Activated CD4-positive, alpha-beta memory T cell treated with anti-CD3 and anti-CD28 coated beads for 36 hours (primary cell): ENCODE measurements at regions not wholly inside any gene's neighbourhood (a gene's known extent, or its start where the extent isn't known, plus 50 kb on each side); places are given as distances from the start of the nearest gene placed in this dataset.

Experiments used
- CTCF ChIA-PET: fragments of 350-600 bp; sonication (Branson Sonifier 250); formaldehyde crosslinking; loops from one replicate; lab custom pipeline; 2021; ENCODE audit warnings: antibody characterized with exemption, inconsistent platforms; lab: Charles Lee
- POLR2A ChIA-PET: fragments of 350-600 bp; sonication (Branson Sonifier 250); formaldehyde crosslinking; loops from one replicate; lab custom pipeline; 2021; ENCODE audit warnings: antibody characterized with exemption; lab: Charles Lee
- DNase-seq: peaks from one replicate; pipeline ENCODE4 v3.0.0-alpha.2; 2020
- H3K27ac Mint-ChIP-seq: one replicate; pipeline ENCODE4 v1.8.0; 2021; ENCODE audit warnings: mixed read lengths
- H3K27me3 Mint-ChIP-seq: one replicate; pipeline ENCODE4 v1.8.0; 2021; ENCODE audit warnings: mixed read lengths
- H3K36me3 Mint-ChIP-seq: one replicate; pipeline ENCODE4 v1.8.0; 2021; ENCODE audit warnings: mixed read lengths
- H3K4me1 Mint-ChIP-seq: one replicate; pipeline ENCODE4 v1.8.0; 2021; ENCODE audit warnings: low read depth, mixed read lengths
- H3K4me3 Mint-ChIP-seq: one replicate; pipeline ENCODE4 v1.8.0; 2021; ENCODE audit warnings: mild to moderate bottlenecking, mixed read lengths
- H3K9me3 Mint-ChIP-seq: one replicate; pipeline ENCODE4 v1.8.0; 2021; ENCODE audit warnings: mixed read lengths
- intact Hi-C: fragments of 100-400 bp; cut with micrococcal nuclease; formaldehyde crosslinking; loops from one replicate; pipeline ENCODE4 v1.15.1; 2023

GRCh38 chr12:19938491-19938890, 429.8 kb upstream of the PDE3A start:
- ChIA-PET POLR2A (no interaction called here), CTCF (no interaction called here)
- Mint-ChIP-seq H3K27ac (no peak overlapping the region), H3K9me3 (no peaks in the 10 kb centered on the region), H3K36me3 (no peaks in the 10 kb centered on the region), H3K4me1 (no peaks in the 10 kb centered on the region), H3K27me3 (peaks cover 2% of the 10 kb centered on the region), H3K4me3 (no peak overlapping the region)
- DNase-seq = no peak
- intact Hi-C loops = no loop called here

GRCh38 chr12:19940267-19940666, 428.1 kb upstream of the PDE3A start:
- POLR2A ChIA-PET = no interaction called here
- no peak for DNase-seq
- H3K4me3 Mint-ChIP-seq = no peak overlapping the region
- no peak overlapping the region for H3K27ac Mint-ChIP-seq
- no peaks in the 10 kb centered on the region for H3K4me1 Mint-ChIP-seq
- no peaks in the 10 kb centered on the region for H3K27me3 Mint-ChIP-seq
- no peaks in the 10 kb centered on the region for H3K36me3 Mint-ChIP-seq
- no peaks in the 10 kb centered on the region for H3K9me3 Mint-ChIP-seq
- CTCF ChIA-PET = no interaction called here
- intact Hi-C loops = no loop called here

- intact Hi-C loops = no loop called here
- CTCF ChIA-PET = no interaction called here
- H3K36me3 Mint-ChIP-seq = no peaks in the 10 kb centered on the region
Observed at GRCh38 chr12:19941096-19941495, 427.2 kb upstream of the PDE3A start.

GRCh38 chr12:19945559-19946435, 422.5 kb upstream of the PDE3A start:
- ChIA-PET POLR2A (no interaction called here), CTCF (no interaction called here)
- Mint-ChIP-seq H3K9me3 (peaks cover 13% of the 10 kb centered on the region), H3K36me3 (no peaks in the 10 kb centered on the region), H3K27me3 (no peaks in the 10 kb centered on the region), H3K4me3 (no peak overlapping the region), H3K4me1 (no peaks in the 10 kb centered on the region), H3K27ac (no peak overlapping the region)
- DNase-seq = no peak
- intact Hi-C loops = no loop called here

More at GRCh38 chr12:19941096-19941495, 427.2 kb upstream of the PDE3A start:
- Mint-ChIP-seq H3K27ac (no peak overlapping the region), H3K27me3 (no peaks in the 10 kb centered on the region), H3K4me3 (no peak overlapping the region), H3K9me3 (no peaks in the 10 kb centered on the region), H3K4me1 (no peaks in the 10 kb centered on the region)
- no peak for DNase-seq
- POLR2A ChIA-PET = no interaction called here

- POLR2A ChIA-PET = no interaction called here
- CTCF ChIA-PET = no interaction called here
- H3K4me1 Mint-ChIP-seq = no peaks in the 10 kb centered on the region
- H3K4me3 Mint-ChIP-seq = no peak overlapping the region
- no peaks in the 10 kb centered on the region for H3K36me3 Mint-ChIP-seq
- peaks cover 13% of the 10 kb centered on the region for H3K9me3 Mint-ChIP-seq
- no peak for DNase-seq
- H3K27ac Mint-ChIP-seq = no peak overlapping the region
- no peaks in the 10 kb centered on the region for H3K27me3 Mint-ChIP-seq
- intact Hi-C loops = no loop called here
Observed at GRCh38 chr12:19946550-19946949, 421.8 kb upstream of the PDE3A start.

GRCh38 chr12:19947344-19947743, 421.0 kb upstream of the PDE3A start:
- H3K9me3 Mint-ChIP-seq = peaks cover 13% of the 10 kb centered on the region
- H3K4me1 Mint-ChIP-seq = no peaks in the 10 kb centered on the region
- H3K27ac Mint-ChIP-seq = no peak overlapping the region
- no peaks in the 10 kb centered on the region for H3K27me3 Mint-ChIP-seq
- ChIA-PET CTCF (no interaction called here), POLR2A (no interaction called here)
- intact Hi-C loops = no loop called here
- DNase-seq = no peak
- no peaks in the 10 kb centered on the region for H3K36me3 Mint-ChIP-seq
- H3K4me3 Mint-ChIP-seq = no peak overlapping the region

GRCh38 chr12:19951664-19952063, 416.7 kb upstream of the PDE3A start:
- POLR2A ChIA-PET = no interaction called here
- no peaks in the 10 kb centered on the region for H3K36me3 Mint-ChIP-seq
- H3K4me3 Mint-ChIP-seq = no peak overlapping the region
- DNase-seq = no peak
- H3K9me3 Mint-ChIP-seq = peaks cover 13% of the 10 kb centered on the region
- H3K27me3 Mint-ChIP-seq = no peaks in the 10 kb centered on the region
- no peaks in the 10 kb centered on the region for H3K4me1 Mint-ChIP-seq
- intact Hi-C loops = no loop called here
- CTCF ChIA-PET = no interaction called here
- no peak overlapping the region for H3K27ac Mint-ChIP-seq

GRCh38 chr12:19953734-19954133, 414.6 kb upstream of the PDE3A start:
- Mint-ChIP-seq H3K27me3 (no peaks in the 10 kb centered on the region), H3K36me3 (no peaks in the 10 kb centered on the region), H3K4me3 (no peak overlapping the region), H3K9me3 (peaks cover 8% of the 10 kb centered on the region), H3K27ac (no peak overlapping the region), H3K4me1 (no peaks in the 10 kb centered on the region)
- DNase-seq = no peak
- ChIA-PET CTCF (no interaction called here), POLR2A (no interaction called here)
- intact Hi-C loops = no loop called here

- Mint-ChIP-seq H3K36me3 (no peaks in the 10 kb centered on the region), H3K4me1 (no peaks in the 10 kb centered on the region), H3K27me3 (no peaks in the 10 kb centered on the region), H3K27ac (no peak overlapping the region), H3K4me3 (no peak overlapping the region), H3K9me3 (peaks cover 4% of the 10 kb centered on the region)
- intact Hi-C loops = no loop called here
- no peak for DNase-seq
- ChIA-PET CTCF (no interaction called here), POLR2A (no interaction called here)
Observed at GRCh38 chr12:19954163-19954562, 414.2 kb upstream of the PDE3A start.

GRCh38 chr12:19957308-19958125, 410.8 kb upstream of the PDE3A start:
- ChIA-PET CTCF (no interaction called here), POLR2A (no interaction called here)
- H3K9me3 Mint-ChIP-seq = no peaks in the 10 kb centered on the region
- no peak for DNase-seq
- H3K36me3 Mint-ChIP-seq = no peaks in the 10 kb centered on the region
- intact Hi-C loops = no loop called here
- no peak overlapping the region for H3K4me3 Mint-ChIP-seq
- no peaks in the 10 kb centered on the region for H3K4me1 Mint-ChIP-seq
- no peak overlapping the region for H3K27ac Mint-ChIP-seq
- no peaks in the 10 kb centered on the region for H3K27me3 Mint-ChIP-seq

- H3K36me3 Mint-ChIP-seq = no peaks in the 10 kb centered on the region
- no peak overlapping the region for H3K4me3 Mint-ChIP-seq
- CTCF ChIA-PET = no interaction called here
- no peak overlapping the region for H3K27ac Mint-ChIP-seq
- DNase-seq = no peak
- H3K9me3 Mint-ChIP-seq = no peaks in the 10 kb centered on the region
- intact Hi-C loops = no loop called here
- no peaks in the 10 kb centered on the region for H3K27me3 Mint-ChIP-seq
- POLR2A ChIA-PET = no interaction called here
- H3K4me1 Mint-ChIP-seq = no peaks in the 10 kb centered on the region
Observed at GRCh38 chr12:19958389-19958788, 409.9 kb upstream of the PDE3A start.

GRCh38 chr12:19959353-19959752, 409.0 kb upstream of the PDE3A start:
- H3K27ac Mint-ChIP-seq = no peak overlapping the region
- no peaks in the 10 kb centered on the region for H3K36me3 Mint-ChIP-seq
- no peaks in the 10 kb centered on the region for H3K27me3 Mint-ChIP-seq
- DNase-seq = no peak
- ChIA-PET POLR2A (no interaction called here), CTCF (no interaction called here)
- H3K4me1 Mint-ChIP-seq = no peaks in the 10 kb centered on the region
- no peaks in the 10 kb centered on the region for H3K9me3 Mint-ChIP-seq
- no peak overlapping the region for H3K4me3 Mint-ChIP-seq
- intact Hi-C loops = no loop called here
